Endothelial cell of umbilical vein (primary cell): ENCODE measurements at regions not wholly inside any gene's neighbourhood (a gene's known extent, or its start where the extent isn't known, plus 50 kb on each side); places are given as distances from the start of the nearest gene placed in this dataset.

Source experiments
- BruUV-seq: library from RNA; stranded (reverse); fragments of 400-500 nt; replicated peaks from 2 replicates; lab custom pipeline; 2021; lab: Mats Ljungman, UMichigan
- CTCF ChIA-PET: fragments of 300-600, 350-600 bp; sonication (Branson Sonifier 250); formaldehyde crosslinking; loops from one replicate; lab custom pipeline; 2021; ENCODE audit warnings: antibody characterized with exemption, inconsistent platforms; lab: Charles Lee
- POLR2A ChIA-PET: fragments of 300-600, 350-600 bp; sonication (Branson Sonifier 250); formaldehyde crosslinking; loops from one replicate; lab custom pipeline; 2021; ENCODE audit warnings: antibody characterized with exemption, inconsistent platforms; lab: Charles Lee
- DNase-seq: peaks from one replicate; pipeline ENCODE4 v3.0.0-alpha.2; 2011; ENCODE audit warnings: low read depth, low spot score
- FAIRE-seq: peaks from 2 replicates; lab custom pipeline; 2011; peaks lifted over from hg19 to GRCh38; lab: Jason Lieb, UNC
- H2AFZ ChIP-seq: 2 replicates; pipeline ENCODE4 v1.6.0; 2012; ENCODE audit warnings: low read depth, low read length, control low read depth, inconsistent platforms
- H3K27ac ChIP-seq: 2 replicates; pipeline ENCODE4 v1.5.1; 2011; ENCODE audit warnings: low read depth, mild to moderate bottlenecking, control low read depth, low read length, moderate library complexity; ENCODE audit not compliant: insufficient read depth
- H3K27me3 ChIP-seq, 2 experiments: 2 replicates each; pipeline versions ENCODE4 v1.6.0 to v1.6.1; 2011; ENCODE audit warnings: low read length in 2 of 2, mixed read lengths in 1 of 2; ENCODE audit not compliant: control insufficient read depth in 2 of 2, insufficient read depth in 2 of 2
- H3K36me3 ChIP-seq, 2 experiments: 2 replicates in 1 of 2; 3 replicates in 1 of 2; pipeline ENCODE4 v1.5.1; 2011; ENCODE audit warnings: low read length in 2 of 2, mild to moderate bottlenecking in 1 of 2, moderate library complexity in 1 of 2; ENCODE audit not compliant: control insufficient read depth in 2 of 2, insufficient read depth in 2 of 2; ENCODE audit errors: extremely low read depth in 1 of 2
- H3K4me1 ChIP-seq: 3 replicates; pipeline ENCODE4 v1.5.1; 2011; ENCODE audit warnings: mild to moderate bottlenecking, low read length; ENCODE audit not compliant: control insufficient read depth, insufficient read depth; ENCODE audit errors: extremely low read depth
- H3K4me2 ChIP-seq: 2 replicates; pipeline ENCODE4 v1.6.1; 2011; ENCODE audit warnings: low read length, control low read depth, mixed read lengths; ENCODE audit not compliant: insufficient read depth
- H3K4me3 ChIP-seq, 3 experiments: fragments of 200-600 bp in 1 of 3; sonication (generic), shearing (Covaris generic) in 1 of 3; replicated peaks in 1 of 3; 2 replicates each; pipeline ENCODE4 v1.5.1; 2011 to 2016; ENCODE audit warnings: control low read depth in 3 of 3, low read length in 3 of 3, mild to moderate bottlenecking in 2 of 3, inconsistent platforms in 1 of 3, low read depth in 1 of 3, moderate library complexity in 1 of 3; ENCODE audit not compliant: insufficient read depth in 1 of 3
- H3K79me2 ChIP-seq: 2 replicates; pipeline ENCODE4 v1.6.0; 2012; ENCODE audit warnings: low read length, inconsistent platforms; ENCODE audit not compliant: control insufficient read depth, insufficient read depth
- H3K9ac ChIP-seq: replicated peaks from 2 replicates; pipeline ENCODE3; 2011; ENCODE audit warnings: low read length, control low read depth; ENCODE audit not compliant: insufficient read depth; ENCODE audit errors: extremely low read depth
- H3K9me1 ChIP-seq: replicated peaks from 3 replicates; pipeline ENCODE4 v1.6.0; 2011; ENCODE audit warnings: mild to moderate bottlenecking, low read length; ENCODE audit not compliant: control insufficient read depth, insufficient read depth; ENCODE audit errors: extremely low read depth
- H3K9me3 ChIP-seq: replicated peaks from 2 replicates; pipeline ENCODE4 v1.5.1; 2012; ENCODE audit warnings: low read length, inconsistent platforms; ENCODE audit not compliant: control insufficient read depth, insufficient read depth
- H4K20me1 ChIP-seq: replicated peaks from 2 replicates; pipeline ENCODE3; 2011; ENCODE audit warnings: mild to moderate bottlenecking, low read length; ENCODE audit not compliant: control insufficient read depth, insufficient read depth; ENCODE audit errors: extremely low read depth
- CTCF ChIP-seq, 2 donors: IDR thresholded peaks; 1 replicate in 1 of 2; 2 replicates in 1 of 2; pipeline ENCODE4 v1.5.1; 2011; ENCODE audit warnings: low read length in 2 of 2, mild to moderate bottlenecking in 2 of 2, moderate library complexity in 2 of 2, control low read depth in 1 of 2, inconsistent platforms in 1 of 2, low read depth in 1 of 2; ENCODE audit not compliant: insufficient read depth in 1 of 2; ENCODE audit errors: extremely low read depth in 1 of 2
- EZH2 ChIP-seq: IDR thresholded peaks from 2 replicates; pipeline ENCODE4 v1.6.1; 2012; ENCODE audit warnings: borderline replicate concordance, low read depth, mild to moderate bottlenecking, moderate library complexity, low read length, inconsistent platforms; ENCODE audit not compliant: severe bottlenecking
- FOS ChIP-seq: IDR thresholded peaks from 2 replicates; pipeline ENCODE4 v1.6.1; 2011; ENCODE audit warnings: mild to moderate bottlenecking, low read length, moderate library complexity, borderline replicate concordance; ENCODE audit not compliant: insufficient read depth
- GATA2 ChIP-seq: IDR thresholded peaks from 2 replicates; pipeline ENCODE4 v1.7.0; 2011; ENCODE audit warnings: low read depth, mild to moderate bottlenecking, moderate library complexity, mixed read lengths, low read length; ENCODE audit not compliant: insufficient read length, insufficient read depth
- JUN ChIP-seq: IDR thresholded peaks from 2 replicates; pipeline ENCODE4 v1.6.1; 2011; ENCODE audit warnings: borderline replicate concordance, low read depth; ENCODE audit not compliant: insufficient read length, insufficient read depth
- MAX ChIP-seq: IDR thresholded peaks from 2 replicates; pipeline ENCODE4 v1.6.1; 2011; ENCODE audit not compliant: insufficient read depth, insufficient read length
- MYC ChIP-seq: IDR thresholded peaks from one replicate; pipeline ENCODE4 v1.6.1; 2011; ENCODE audit warnings: mild to moderate bottlenecking, low read depth, low read length
- POLR2A ChIP-seq: IDR thresholded peaks from 2 replicates; pipeline ENCODE4 v1.6.1; 2012; ENCODE audit warnings: low read depth, mild to moderate bottlenecking, control low read depth, low read length
- POLR2AphosphoS5 ChIP-seq: IDR thresholded peaks from 2 replicates; pipeline ENCODE4 v1.6.1; 2012; ENCODE audit warnings: low read depth, mild to moderate bottlenecking, control low read depth, low read length, moderate library complexity; ENCODE audit not compliant: insufficient read depth
- dilution Hi-C: fragments of 300-500 bp; cut with MboI; formaldehyde crosslinking; loops from one replicate; pipeline ENCODE4 v1.15.0; 2019; ENCODE audit warnings: low sequenced_read_pairs; ENCODE audit not compliant: extremely low pct_ligation_motif_present
- intact Hi-C: fragments of 100-400 bp; cut with micrococcal nuclease; formaldehyde crosslinking; loops from one replicate; pipeline ENCODE4 v1.10.0; 2022

- Histone ChIP-seq H3K4me3 (no peak overlapping the region), H3K4me2 (no peak overlapping the region), H3K9me1 (no peaks in the 10 kb centered on the region), H4K20me1 (no peaks in the 10 kb centered on the region), H3K9me3 (no peaks in the 10 kb centered on the region), H3K79me2 (no peaks in the 10 kb centered on the region), H3K27ac (no peak overlapping the region), H3K9ac (no peak overlapping the region), H3K27me3 (no peaks in the 10 kb centered on the region), H3K36me3 (no peaks in the 10 kb centered on the region), H3K4me1 (no peaks in the 10 kb centered on the region), H2AFZ (no peak overlapping the region)
- BruUV-seq, result no TSS peak
- no peak for DNase-seq
- TF ChIP-seq POLR2A (no peak), JUN (no peak), FOS (no peak), EZH2 (no peak), GATA2 (no peak), MYC (no peak), MAX (no peak), POLR2AphosphoS5 (no peak), CTCF (IDR thresholded peaks at IDR 0.05; ENCODE audit: extremely low read depth in 1 of 2, insufficient read depth in 1 of 2, low read depth in 1 of 2, low read length in 2 of 2) (no peak)
- intact Hi-C loops, result no loop called here
- dilution Hi-C loops, result no loop called here
- FAIRE-seq, result no peak
- POLR2A ChIA-PET, result no interaction called here
- CTCF ChIA-PET, result no interaction called here
Observed at GRCh38 chr7:124482229-124482628, 283.4 kb downstream of the GPR37 start.
